ENCODE measurements at regions not wholly inside any gene's neighbourhood (a gene's known extent, or its start where the extent isn't known, plus 50 kb on each side); places are given as distances from the start of the nearest gene placed in this dataset.
"Not testable (repeated sequence)": the region's sequence is repeated elsewhere in the genome, so short reads cannot be mapped to it uniquely, and the experiment has no call there.

GRCh38 chr5:92962752-92963151 is 618.3 kb downstream of the NR2F1-AS1 start:
- Mint-ChIP-seq H3K36me3 (no peaks in the 10 kb centered on the region), H3K4me1 (no peaks in the 10 kb centered on the region), H3K27me3 (no peaks in the 10 kb centered on the region), H3K27ac (no peak overlapping the region), H3K9me3 (peaks cover 0 to 4% (median 0%) of the 10 kb centered on the region in 7 donors), H3K4me3 (no peak overlapping the region)
- ATAC-seq (ENCODE audit: low read depth in 2 of 2) (no peak), DNase-seq (no peak)

DNA sequence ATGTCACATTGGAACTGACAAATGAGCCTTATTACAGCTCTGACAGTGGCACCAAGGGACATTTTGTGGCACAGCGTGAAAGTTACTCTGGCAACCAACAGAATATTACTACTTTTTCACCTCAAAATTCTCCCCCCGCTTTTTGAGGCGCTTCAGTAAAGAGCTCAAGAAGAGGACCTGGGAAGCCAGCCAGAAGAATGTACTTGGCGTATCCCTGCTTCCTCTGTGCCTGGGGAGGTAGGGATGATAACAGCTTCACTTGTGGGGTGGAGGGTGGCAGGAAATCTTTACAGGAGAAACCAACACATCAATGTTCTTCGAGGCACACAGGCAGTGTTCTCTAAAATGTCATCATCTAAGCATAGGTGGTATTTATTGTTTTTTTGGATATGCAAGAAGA is 624.1 kb downstream of the NR2F1-AS1 start:
- Mint-ChIP-seq H3K9me3 (peaks cover 8 to 18% (median 13%) of the 10 kb centered on the region in 7 donors), H3K4me3 (no peak overlapping the region), H3K36me3 (no peaks in the 10 kb centered on the region), H3K27ac (no peak overlapping the region), H3K27me3 (no peaks in the 10 kb centered on the region), H3K4me1 (no peaks in the 10 kb centered on the region)
- DNase-seq (no peak), ATAC-seq (ENCODE audit: low read depth in 2 of 2) (no peak)

DNA sequence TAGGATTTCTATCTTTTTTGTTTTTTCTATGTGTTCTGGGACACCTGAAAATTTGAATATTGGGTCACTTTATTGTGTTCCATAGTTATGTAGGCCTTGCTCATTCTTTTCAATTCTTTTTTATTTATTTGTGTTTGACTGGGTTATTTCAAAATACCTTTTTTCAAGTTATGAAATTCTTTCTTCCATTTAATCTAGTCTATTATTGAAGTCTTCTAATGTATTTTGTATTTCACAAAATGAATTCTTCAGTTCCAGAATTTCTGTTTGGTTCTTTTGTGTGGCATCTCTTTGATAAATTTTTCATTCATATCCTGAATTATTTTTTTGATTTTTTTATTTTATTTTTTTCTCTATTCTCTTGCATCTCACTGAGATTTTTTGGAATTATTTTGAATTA is 628.8 kb downstream of the NR2F1-AS1 start:
- no peak overlapping the region for H3K4me3 Mint-ChIP-seq
- H3K9me3 Mint-ChIP-seq = peaks cover 17 to 57% (median 23%) of the 10 kb centered on the region in 7 donors

GRCh38 chr5:92951746-92952145 is 629.3 kb downstream of the NR2F1-AS1 start:
- no peak overlapping the region for H3K4me3 Mint-ChIP-seq
- ATAC-seq (ENCODE audit: low read depth in 2 of 2) = no peak
- H3K36me3 Mint-ChIP-seq = no peaks in the 10 kb centered on the region
- DNase-seq = no peak
- peaks cover 17 to 57% (median 23%) of the 10 kb centered on the region in 7 donors for H3K9me3 Mint-ChIP-seq
- H3K4me1 Mint-ChIP-seq = no peaks in the 10 kb centered on the region
- H3K27ac Mint-ChIP-seq = no peak overlapping the region
- no peaks in the 10 kb centered on the region for H3K27me3 Mint-ChIP-seq

More for the DNA sequence above, 628.8 kb downstream of the NR2F1-AS1 start:
- no peaks in the 10 kb centered on the region for H3K36me3 Mint-ChIP-seq
- H3K4me1 Mint-ChIP-seq = no peaks in the 10 kb centered on the region
- H3K27me3 Mint-ChIP-seq = no peaks in the 10 kb centered on the region
- ATAC-seq (ENCODE audit: low read depth in 2 of 2) (no peak), DNase-seq (no peak)
- no peak overlapping the region for H3K27ac Mint-ChIP-seq

DNA sequence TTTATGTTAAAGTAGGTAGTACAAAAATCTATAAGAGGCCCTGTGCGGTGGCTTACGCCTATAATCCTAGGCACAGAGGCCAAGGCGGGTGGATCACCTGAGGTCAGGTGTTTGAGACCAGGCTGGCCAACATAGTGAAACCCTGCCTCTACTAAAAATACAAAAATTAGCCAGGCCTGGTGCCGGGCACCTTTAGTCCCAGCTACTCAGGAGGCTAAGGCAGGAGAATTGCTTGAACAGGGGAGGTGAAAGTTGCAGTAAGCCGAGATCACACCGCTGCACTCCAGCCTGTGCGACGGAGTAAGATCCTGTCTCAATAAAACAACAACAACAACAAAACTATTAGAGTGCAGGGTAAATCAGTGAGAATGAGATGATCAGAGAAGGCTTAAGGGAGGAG is 634.5 kb downstream of the NR2F1-AS1 start:
- no peak overlapping the region for H3K27ac Mint-ChIP-seq
- no peaks in the 10 kb centered on the region for H3K4me1 Mint-ChIP-seq
- H3K9me3 Mint-ChIP-seq = peaks cover 7 to 36% (median 13%) of the 10 kb centered on the region in 7 donors
- H3K27me3 Mint-ChIP-seq = no peaks in the 10 kb centered on the region
- DNase-seq (no peak), ATAC-seq (ENCODE audit: low read depth in 2 of 2) (no peak)
- H3K4me3 Mint-ChIP-seq = no peak overlapping the region
- H3K36me3 Mint-ChIP-seq = no peaks in the 10 kb centered on the region

DNA sequence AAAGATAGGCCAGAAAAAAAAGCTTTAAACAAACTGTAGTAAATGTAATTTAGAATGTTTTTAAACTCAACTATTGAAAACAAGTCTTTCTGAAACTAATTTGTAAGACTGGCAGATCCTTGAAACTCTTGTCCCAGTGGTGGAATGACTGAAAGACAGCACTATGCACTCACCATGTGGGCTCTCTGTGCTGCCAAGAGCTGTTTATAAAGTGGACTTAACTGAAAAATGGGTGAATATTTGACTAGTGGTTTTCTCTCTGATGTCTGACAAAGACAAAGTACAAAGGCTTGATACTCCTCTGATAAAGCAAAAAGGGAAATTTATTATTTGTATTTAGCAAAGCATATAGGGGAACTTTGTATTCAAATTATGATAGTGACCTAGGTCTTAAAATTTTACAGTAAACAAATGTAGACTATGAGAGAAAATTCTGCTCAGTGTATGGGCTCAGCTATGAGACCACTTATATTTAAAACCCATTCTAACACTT is 635.4 kb downstream of the NR2F1-AS1 start:
- H3K27me3 Mint-ChIP-seq = no peaks in the 10 kb centered on the region
- H3K27ac Mint-ChIP-seq = no peak overlapping the region
- H3K4me1 Mint-ChIP-seq = no peaks in the 10 kb centered on the region
- H3K9me3 Mint-ChIP-seq = peaks cover 4 to 28% (median 11%) of the 10 kb centered on the region in 7 donors
- DNase-seq (no peak), ATAC-seq (ENCODE audit: low read depth in 2 of 2) (no peak)
- no peaks in the 10 kb centered on the region for H3K36me3 Mint-ChIP-seq
- H3K4me3 Mint-ChIP-seq = no peak overlapping the region

DNA sequence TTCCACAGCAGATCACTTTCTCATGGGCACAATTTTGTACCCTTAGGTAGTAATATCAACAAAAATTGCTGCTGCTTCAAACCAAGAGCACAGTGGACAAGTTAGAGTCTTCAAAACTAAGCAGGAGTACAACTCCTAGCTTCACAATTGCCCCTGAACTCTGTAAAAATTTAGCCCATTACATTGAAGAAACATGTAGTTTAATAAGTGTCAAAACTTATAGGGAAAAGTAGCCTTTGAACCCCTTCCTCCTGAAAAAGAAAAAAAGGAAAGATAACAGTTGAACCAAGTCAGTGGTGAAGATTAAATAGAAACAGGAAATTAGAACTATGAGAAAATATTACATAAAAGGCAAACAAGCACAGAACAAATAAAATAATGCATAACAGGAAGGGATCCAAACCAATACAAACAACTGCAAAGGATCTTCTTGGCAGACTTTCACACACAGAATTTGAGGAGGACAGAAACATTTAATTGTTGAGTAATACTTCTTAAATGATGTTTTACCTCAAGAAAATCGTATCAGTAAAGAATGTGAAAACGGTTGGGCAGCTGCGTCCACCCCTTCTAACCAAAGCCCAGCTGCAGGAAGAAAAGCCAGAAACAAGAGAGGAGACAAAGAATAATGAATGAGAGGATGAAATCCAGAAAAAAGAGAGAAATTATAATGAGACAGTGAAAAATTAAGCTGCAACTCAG is 636.0 kb downstream of the NR2F1-AS1 start:
- H3K27me3 Mint-ChIP-seq = no peaks in the 10 kb centered on the region

DNA sequence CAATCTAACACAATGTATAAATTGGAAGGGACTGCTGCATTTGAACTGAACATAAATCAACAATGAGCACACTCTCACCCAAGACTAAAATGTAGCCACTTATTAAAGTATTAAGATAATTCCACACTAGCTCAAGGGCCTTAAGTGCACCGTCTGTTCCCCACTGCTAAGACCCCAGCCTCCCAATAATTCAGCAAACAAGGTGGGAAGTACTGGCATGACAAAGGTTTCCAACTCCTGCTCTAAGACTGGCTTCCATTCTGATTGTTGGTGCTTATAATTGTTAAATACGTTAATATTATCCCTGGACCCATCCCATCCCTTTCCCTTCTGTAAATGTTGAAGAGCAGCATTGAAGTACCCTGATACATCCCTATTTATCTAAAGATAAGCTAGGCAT is 636.7 kb downstream of the NR2F1-AS1 start:
- Mint-ChIP-seq H3K4me1 (no peaks in the 10 kb centered on the region), H3K4me3 (no peak overlapping the region), H3K9me3 (peaks cover 0 to 20% (median 9%) of the 10 kb centered on the region in 7 donors), H3K36me3 (no peaks in the 10 kb centered on the region), H3K27me3 (no peaks in the 10 kb centered on the region), H3K27ac (no peak overlapping the region)
- DNase-seq (no peak), ATAC-seq (ENCODE audit: low read depth in 2 of 2) (no peak)

More for the DNA sequence above, 636.0 kb downstream of the NR2F1-AS1 start:
- no peak for DNase-seq
- Mint-ChIP-seq H3K27ac (no peak overlapping the region), H3K4me3 (no peak overlapping the region), H3K36me3 (no peaks in the 10 kb centered on the region), H3K9me3 (peaks cover 3 to 22% (median 11%) of the 10 kb centered on the region in 7 donors), H3K4me1 (no peaks in the 10 kb centered on the region)
- ATAC-seq (ENCODE audit: low read depth in 2 of 2) = no peak

GRCh38 chr5:92942762-92943161 is 638.3 kb downstream of the NR2F1-AS1 start:
- Mint-ChIP-seq H3K27ac (no peak overlapping the region), H3K4me1 (no peaks in the 10 kb centered on the region)
- DNase-seq = no peak

GRCh38 chr5:92941806-92942205 is 639.2 kb downstream of the NR2F1-AS1 start:
- Mint-ChIP-seq H3K4me3 (no peak overlapping the region), H3K27me3 (no peaks in the 10 kb centered on the region), H3K4me1 (no peaks in the 10 kb centered on the region), H3K36me3 (no peaks in the 10 kb centered on the region), H3K27ac (no peak overlapping the region), H3K9me3 (peaks cover 0 to 5% (median 0%) of the 10 kb centered on the region in 7 donors)
- ATAC-seq (ENCODE audit: low read depth in 2 of 2) (no peak), DNase-seq (no peak)

More at GRCh38 chr5:92942762-92943161, 638.3 kb downstream of the NR2F1-AS1 start:
- ATAC-seq (ENCODE audit: low read depth in 2 of 2) = no peak
- no peak overlapping the region for H3K4me3 Mint-ChIP-seq
- no peaks in the 10 kb centered on the region for H3K27me3 Mint-ChIP-seq
- H3K9me3 Mint-ChIP-seq = peaks cover 0 to 9% (median 0%) of the 10 kb centered on the region in 7 donors
- H3K36me3 Mint-ChIP-seq = no peaks in the 10 kb centered on the region

GRCh38 chr5:92939428-92939827 is 641.6 kb downstream of the NR2F1-AS1 start:
- no peak overlapping the region for H3K27ac Mint-ChIP-seq
- no peaks in the 10 kb centered on the region for H3K4me1 Mint-ChIP-seq
- H3K4me3 Mint-ChIP-seq = no peak overlapping the region
- DNase-seq (no peak), ATAC-seq (ENCODE audit: low read depth in 2 of 2) (no peak)
- H3K27me3 Mint-ChIP-seq = no peaks in the 10 kb centered on the region
- H3K9me3 Mint-ChIP-seq = peaks cover 0 to 2% (median 0%) of the 10 kb centered on the region in 7 donors
- no peaks in the 10 kb centered on the region for H3K36me3 Mint-ChIP-seq

GRCh38 chr5:92937396-92937795 is 643.6 kb downstream of the NR2F1-AS1 start:
- not testable (repeated sequence) for H3K36me3 Mint-ChIP-seq; H3K9me3 Mint-ChIP-seq; H3K4me1 Mint-ChIP-seq; ATAC-seq (ENCODE audit: low read depth in 2 of 2); H3K27me3 Mint-ChIP-seq; DNase-seq; H3K4me3 Mint-ChIP-seq
- peak overlapping the region in 1 of 6 donors; percentile 33 for H3K27ac Mint-ChIP-seq

GRCh38 chr5:92930057-92930456 is 651.0 kb downstream of the NR2F1-AS1 start:
- Mint-ChIP-seq H3K36me3 (no peaks in the 10 kb centered on the region), H3K27me3 (no peaks in the 10 kb centered on the region), H3K4me3 (no peak overlapping the region), H3K9me3 (peaks cover 0 to 6% (median 0%) of the 10 kb centered on the region in 7 donors), H3K4me1 (no peaks in the 10 kb centered on the region), H3K27ac (no peak overlapping the region)
- DNase-seq = no peak
- no peak for ATAC-seq (ENCODE audit: low read depth in 2 of 2)

DNA sequence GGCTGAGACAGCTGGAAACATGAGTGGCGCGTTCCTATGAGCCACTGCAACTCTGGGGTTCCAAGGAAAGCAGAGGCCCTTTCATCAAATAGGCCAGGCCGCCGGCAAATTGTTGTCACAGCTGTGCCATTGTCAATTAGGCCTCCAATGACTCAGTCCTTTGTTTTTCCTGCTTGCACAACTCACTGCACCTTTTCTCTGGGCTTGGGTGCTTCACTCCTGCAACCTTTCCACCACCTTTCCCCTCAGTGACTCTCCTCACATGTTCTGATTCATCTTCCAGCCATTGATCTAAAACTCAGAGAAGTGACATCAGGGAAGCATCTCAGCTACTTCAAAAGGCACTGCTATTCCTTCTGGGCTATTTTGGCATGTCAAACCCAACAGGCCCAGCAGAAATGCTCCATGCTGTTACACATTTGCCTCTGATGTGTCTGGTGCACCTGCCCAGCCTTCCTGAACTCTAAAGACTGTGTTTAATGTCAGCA is 653.7 kb downstream of the NR2F1-AS1 start:
- Mint-ChIP-seq H3K27me3 (no peaks in the 10 kb centered on the region), H3K36me3 (no peaks in the 10 kb centered on the region), H3K27ac (no peak overlapping the region), H3K4me3 (no peak overlapping the region), H3K9me3 (peaks cover 0 to 6% (median 0%) of the 10 kb centered on the region in 7 donors), H3K4me1 (no peaks in the 10 kb centered on the region)
- DNase-seq = no peak
- ATAC-seq (ENCODE audit: low read depth in 2 of 2) = no peak
